PFSK-1 (cell line): ENCODE measurements at regions not wholly inside any gene's neighbourhood (a gene's known extent, or its start where the extent isn't known, plus 50 kb on each side); places are given as distances from the start of the nearest gene placed in this dataset.

Experiments used
- FOXP2 ChIP-seq: optimal IDR thresholded peaks from 2 replicates; pipeline ENCODE3; 2011; ENCODE audit warnings: borderline replicate concordance, control low read depth, inconsistent platforms; ENCODE audit not compliant: insufficient read depth; ENCODE audit errors: extremely low read length, extremely low read depth
- POLR2AphosphoS5 ChIP-seq: IDR thresholded peaks from 2 replicates; pipeline ENCODE4 v1.6.1; 2012; ENCODE audit warnings: low read depth, mild to moderate bottlenecking, control low read depth, low read length, moderate library complexity
- SIN3A ChIP-seq: IDR thresholded peaks from 2 replicates; pipeline ENCODE4 v1.6.1; 2012; ENCODE audit warnings: mild to moderate bottlenecking, low read length, moderate library complexity, borderline replicate concordance; ENCODE audit not compliant: insufficient read depth
- TAF1 ChIP-seq: IDR thresholded peaks from 2 replicates; pipeline ENCODE4 v1.6.1; 2012; ENCODE audit warnings: low read length, control low read depth, borderline replicate concordance; ENCODE audit not compliant: insufficient read depth
- TF ChIP-seq, protein P1 (sequence below), 2 experiments: IDR thresholded peaks; 2 replicates each; pipeline versions ENCODE4 v1.6.1 to v1.8.0; 2011 to 2012; ENCODE audit warnings: low read depth in 2 of 2, low read length in 2 of 2, control low read depth in 1 of 2, inconsistent platforms in 1 of 2, mild to moderate bottlenecking in 1 of 2, moderate library complexity in 1 of 2; ENCODE audit not compliant: insufficient read depth in 1 of 2

DNA sequence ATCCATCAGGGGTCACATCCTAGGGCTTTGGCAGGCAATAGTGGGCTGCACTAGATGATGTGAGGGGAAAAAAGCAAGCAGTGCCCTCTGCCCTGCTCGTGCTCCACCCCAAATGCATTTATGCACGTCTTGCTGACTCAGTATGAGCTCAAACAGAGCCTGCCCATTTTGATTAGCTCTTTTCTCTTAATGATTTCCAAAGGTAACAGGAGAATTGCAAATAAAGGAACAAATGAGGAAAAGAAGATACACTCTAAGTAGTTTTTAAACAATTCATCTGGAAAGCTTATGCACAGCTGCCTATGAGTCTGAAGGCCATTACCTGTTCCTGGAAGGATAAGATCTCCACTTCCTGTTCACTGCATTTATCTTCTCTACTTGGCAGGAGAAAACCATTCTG is 364.2 kb downstream of the TMEM232 start:
- TF ChIP-seq TAF1 = no peak
- TF ChIP-seq, protein P1, sequence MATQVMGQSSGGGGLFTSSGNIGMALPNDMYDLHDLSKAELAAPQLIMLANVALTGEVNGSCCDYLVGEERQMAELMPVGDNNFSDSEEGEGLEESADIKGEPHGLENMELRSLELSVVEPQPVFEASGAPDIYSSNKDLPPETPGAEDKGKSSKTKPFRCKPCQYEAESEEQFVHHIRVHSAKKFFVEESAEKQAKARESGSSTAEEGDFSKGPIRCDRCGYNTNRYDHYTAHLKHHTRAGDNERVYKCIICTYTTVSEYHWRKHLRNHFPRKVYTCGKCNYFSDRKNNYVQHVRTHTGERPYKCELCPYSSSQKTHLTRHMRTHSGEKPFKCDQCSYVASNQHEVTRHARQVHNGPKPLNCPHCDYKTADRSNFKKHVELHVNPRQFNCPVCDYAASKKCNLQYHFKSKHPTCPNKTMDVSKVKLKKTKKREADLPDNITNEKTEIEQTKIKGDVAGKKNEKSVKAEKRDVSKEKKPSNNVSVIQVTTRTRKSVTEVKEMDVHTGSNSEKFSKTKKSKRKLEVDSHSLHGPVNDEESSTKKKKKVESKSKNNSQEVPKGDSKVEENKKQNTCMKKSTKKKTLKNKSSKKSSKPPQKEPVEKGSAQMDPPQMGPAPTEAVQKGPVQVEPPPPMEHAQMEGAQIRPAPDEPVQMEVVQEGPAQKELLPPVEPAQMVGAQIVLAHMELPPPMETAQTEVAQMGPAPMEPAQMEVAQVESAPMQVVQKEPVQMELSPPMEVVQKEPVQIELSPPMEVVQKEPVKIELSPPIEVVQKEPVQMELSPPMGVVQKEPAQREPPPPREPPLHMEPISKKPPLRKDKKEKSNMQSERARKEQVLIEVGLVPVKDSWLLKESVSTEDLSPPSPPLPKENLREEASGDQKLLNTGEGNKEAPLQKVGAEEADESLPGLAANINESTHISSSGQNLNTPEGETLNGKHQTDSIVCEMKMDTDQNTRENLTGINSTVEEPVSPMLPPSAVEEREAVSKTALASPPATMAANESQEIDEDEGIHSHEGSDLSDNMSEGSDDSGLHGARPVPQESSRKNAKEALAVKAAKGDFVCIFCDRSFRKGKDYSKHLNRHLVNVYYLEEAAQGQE (IDR thresholded peaks at IDR 0.05; ENCODE audit: insufficient read depth in 1 of 2, low read depth in 2 of 2, low read length in 2 of 2) = no peak
- TF ChIP-seq SIN3A = no peak
- TF ChIP-seq POLR2AphosphoS5 = no peak
- no peak for TF ChIP-seq FOXP2

DNA sequence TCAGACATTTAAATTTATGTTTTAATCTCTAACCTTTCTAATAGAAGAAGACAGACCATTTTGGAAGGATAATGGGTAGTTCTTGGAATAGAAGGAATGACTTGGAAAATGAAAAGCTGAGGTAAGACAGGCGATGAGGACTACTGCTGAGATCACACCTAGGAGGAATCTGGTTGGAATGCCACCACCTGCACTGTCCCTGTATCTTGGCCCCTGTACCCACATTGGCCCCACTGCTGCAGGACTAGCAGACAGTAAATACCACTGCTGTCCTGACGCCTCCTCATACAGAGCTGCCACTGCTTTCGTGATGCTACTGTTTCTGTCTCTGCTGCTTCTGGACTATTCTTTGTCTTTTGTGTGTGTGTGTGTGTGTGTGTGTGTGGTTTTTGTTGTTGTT is 359.8 kb downstream of the TMEM232 start:
- TF ChIP-seq POLR2AphosphoS5 (no peak), SIN3A (no peak), FOXP2 (no peak), TAF1 (no peak)
- TF ChIP-seq, protein P1 (IDR thresholded peaks at IDR 0.05; ENCODE audit: insufficient read depth in 1 of 2, low read depth in 2 of 2, low read length in 2 of 2) = no peak
